Heart right ventricle (tissue), 16 donors: ENCODE measurements at regions not wholly inside any gene's neighbourhood (a gene's known extent, or its start where the extent isn't known, plus 50 kb on each side); places are given as distances from the start of the nearest gene placed in this dataset.

ENCODE experiments used
- ATAC-seq, 8 donors: fragments of 200-7000 bp; cut with Tn5 transposase; one replicate each; pipeline ENCODE4 v1.9.1; 2020; ENCODE audit warnings: mild to moderate bottlenecking in 8 of 8, moderate library complexity in 8 of 8, moderate number of reproducible peaks in 1 of 8
- DNase-seq, 2 donors: peaks; one replicate each; pipeline ENCODE4 v3.0.0-alpha.2; 2020
- H3K27ac ChIP-seq, 10 donors: fragments of 200-600 bp; sonication (generic) in 2 of 10; one replicate each; pipeline versions ENCODE4 v1.5.0 to v1.8.0; 2020 to 2022; ENCODE audit warnings: mild to moderate bottlenecking in 3 of 10
- H3K27me3 ChIP-seq, 7 donors: fragments of 200-600 bp; one replicate each; pipeline ENCODE4 v1.8.0; 2021 to 2022; ENCODE audit warnings: mild to moderate bottlenecking in 2 of 7
- H3K36me3 ChIP-seq, 9 donors: fragments of 200-600 bp; sonication (generic) in 1 of 9; one replicate each; pipeline versions ENCODE4 v1.5.0 to v1.8.0; 2020 to 2022; ENCODE audit warnings: mild to moderate bottlenecking in 2 of 9
- H3K4me1 ChIP-seq, 9 donors: fragments of 200-600 bp; sonication (generic) in 1 of 9; one replicate each; pipeline versions ENCODE4 v1.5.0 to v1.8.0; 2020 to 2022; ENCODE audit warnings: mild to moderate bottlenecking in 4 of 9
- H3K4me3 ChIP-seq, 10 donors: fragments of 200-600 bp; sonication (generic) in 2 of 10; one replicate each; pipeline versions ENCODE4 v1.5.0 to v1.8.0; 2020 to 2022; ENCODE audit warnings: mild to moderate bottlenecking in 7 of 10, moderate library complexity in 2 of 10
- H3K9me3 ChIP-seq, 11 donors: fragments of 200-600 bp in 10 of 11; sonication (generic) in 2 of 11; one replicate each; pipeline versions ENCODE4 v1.5.0 to v1.8.0; 2013 to 2022; ENCODE audit warnings: mild to moderate bottlenecking in 2 of 11, control low read depth in 1 of 11, moderate library complexity in 1 of 11
- WGBS, 2 donors: extraction: QIAGEN DNeasy Blood & Tissue Kit; methylation state at CpG; one replicate each; pipeline ENCODE4 v1.1.7; 2013; ENCODE audit warnings: inconsistent platforms in 1 of 2; 5-methylcytosine and 5-hydroxymethylcytosine counted together
- intact Hi-C, 10 donors: fragments of 100-400 bp; cut with DNase I; formaldehyde crosslinking; loops; one replicate each; pipeline versions ENCODE4 v1.11.1 to v1.14.2; 2022
- TF ChIP-seq, protein P1 (sequence below), 9 donors: fragments of 200-600 bp; sonication (generic) in 2 of 9; IDR thresholded peaks; one replicate each; pipeline versions ENCODE4 v1.5.0 to v1.8.0; 2021 to 2022; ENCODE audit warnings: antibody characterized with exemption in 9 of 9, mild to moderate bottlenecking in 5 of 9, moderate library complexity in 1 of 9
- donor health status: Arrhythmogenic right ventricular cardiomyopathy.
- donor health status: ischemic (EF 13 %, LVEDD 7.1; RV severe dilation, severe dysfunction).
- donor health status: healthy with polysubstance abuse.
- donor health status: DM: no; HTN: yes; CAD: no.
- donor health status: DM: no; HTN: no; CAD: no.
- donor health status: ischemic (EF 25% LVEDD 6.9; RV normal size, moderate dysfunction).
- donor health status: ischemic (EF 25% LVEDD 5.7; RV mildly dilated, moderate dysfunction).
- donor health status: healthy.
- donor health status: DM: yes; HTN: yes; CAD: no.
- donor health status: Ischemic cardiomyopathy.
- donor health status: ischemic (EF 35%, LVEDD 5.7; RV mildly dilated, moderate dysfunction).
- donor health status: nonischemic (EF 11% LVEDD 7.7; RV severe dilation, severe dysfunction).
- donor health status: DM: yes; HTN: yes; CAD: no.
- donor health status: PGD.
- donor health status: ischemic (EF 29% LVEDD 5.4; RV normal size, mild dysfunction).
- donor health status: nonischemic (EF 23%, LVEDD 6.1; RV moderate dilation, normal function).

DNA sequence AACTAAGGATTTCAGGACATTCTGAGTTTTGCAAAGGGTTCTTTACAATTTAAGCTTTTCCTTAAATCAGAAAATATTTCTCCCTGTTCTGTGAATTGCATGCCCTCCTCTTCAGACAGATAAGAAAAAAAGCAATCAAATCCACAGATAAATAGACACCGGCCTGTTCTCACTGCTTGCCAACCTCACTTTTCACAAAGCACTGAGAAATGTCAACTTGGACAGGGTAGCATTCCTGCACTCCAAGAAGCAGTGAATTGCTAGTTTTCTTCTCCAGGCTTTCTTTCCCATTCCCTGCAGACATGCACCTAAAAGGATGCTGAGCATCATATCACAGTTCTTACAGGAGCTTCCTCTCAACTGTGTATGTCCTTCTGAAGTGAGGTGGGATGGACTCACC is 226.0 kb downstream of the CHRM3 start:
- H3K36me3 ChIP-seq: no peaks in the 10 kb centered on the region
- no peak for ATAC-seq
- H3K4me1 ChIP-seq: no peaks in the 10 kb centered on the region
- no peak overlapping the region for H3K27ac ChIP-seq
- H3K9me3 ChIP-seq: no peaks in the 10 kb centered on the region
- TF ChIP-seq, protein P1, sequence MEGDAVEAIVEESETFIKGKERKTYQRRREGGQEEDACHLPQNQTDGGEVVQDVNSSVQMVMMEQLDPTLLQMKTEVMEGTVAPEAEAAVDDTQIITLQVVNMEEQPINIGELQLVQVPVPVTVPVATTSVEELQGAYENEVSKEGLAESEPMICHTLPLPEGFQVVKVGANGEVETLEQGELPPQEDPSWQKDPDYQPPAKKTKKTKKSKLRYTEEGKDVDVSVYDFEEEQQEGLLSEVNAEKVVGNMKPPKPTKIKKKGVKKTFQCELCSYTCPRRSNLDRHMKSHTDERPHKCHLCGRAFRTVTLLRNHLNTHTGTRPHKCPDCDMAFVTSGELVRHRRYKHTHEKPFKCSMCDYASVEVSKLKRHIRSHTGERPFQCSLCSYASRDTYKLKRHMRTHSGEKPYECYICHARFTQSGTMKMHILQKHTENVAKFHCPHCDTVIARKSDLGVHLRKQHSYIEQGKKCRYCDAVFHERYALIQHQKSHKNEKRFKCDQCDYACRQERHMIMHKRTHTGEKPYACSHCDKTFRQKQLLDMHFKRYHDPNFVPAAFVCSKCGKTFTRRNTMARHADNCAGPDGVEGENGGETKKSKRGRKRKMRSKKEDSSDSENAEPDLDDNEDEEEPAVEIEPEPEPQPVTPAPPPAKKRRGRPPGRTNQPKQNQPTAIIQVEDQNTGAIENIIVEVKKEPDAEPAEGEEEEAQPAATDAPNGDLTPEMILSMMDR (IDR thresholded peaks at IDR 0.05): no peak
- intact Hi-C loops: no loop called here
- DNase-seq: no peak
- WGBS, 2 donors: 62 to 67% methylated on average over 1 of the region's 1 CpG
- no peaks in the 10 kb centered on the region for H3K27me3 ChIP-seq
- H3K4me3 ChIP-seq: no peak overlapping the region

DNA sequence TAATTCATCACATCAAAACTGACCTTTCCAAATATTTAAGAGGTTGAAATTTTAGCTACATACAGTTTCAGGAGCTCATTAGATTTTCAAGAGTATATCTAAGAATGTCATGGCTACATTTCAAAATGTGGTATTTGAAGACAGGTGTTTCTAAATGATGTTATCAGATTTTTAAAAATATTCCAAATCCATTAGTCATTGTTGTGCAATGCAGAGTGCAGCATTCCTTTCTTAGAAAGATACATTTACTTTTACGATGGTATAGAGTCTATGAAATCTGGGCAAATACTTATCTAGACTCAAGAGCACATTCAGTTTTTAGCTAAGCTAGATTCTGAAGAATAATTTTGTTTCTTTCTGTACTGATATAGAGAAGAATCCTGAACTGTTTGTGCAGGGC is 230.3 kb downstream of the CHRM3 start:
- H3K27me3 ChIP-seq: no peaks in the 10 kb centered on the region
- DNase-seq (no peak), ATAC-seq (no peak)
- no peak overlapping the region for H3K27ac ChIP-seq
- H3K9me3 ChIP-seq: peaks cover 0 to 7% (median 0%) of the 10 kb centered on the region in 11 donors
- intact Hi-C loops: no loop called here
- no peak overlapping the region for H3K4me3 ChIP-seq
- 42 to 53% methylated on average over 1 of the region's 1 CpG for WGBS, 2 donors
- TF ChIP-seq, protein P1 (IDR thresholded peaks at IDR 0.05): no peak
- no peaks in the 10 kb centered on the region for H3K36me3 ChIP-seq
- H3K4me1 ChIP-seq: no peaks in the 10 kb centered on the region

DNA sequence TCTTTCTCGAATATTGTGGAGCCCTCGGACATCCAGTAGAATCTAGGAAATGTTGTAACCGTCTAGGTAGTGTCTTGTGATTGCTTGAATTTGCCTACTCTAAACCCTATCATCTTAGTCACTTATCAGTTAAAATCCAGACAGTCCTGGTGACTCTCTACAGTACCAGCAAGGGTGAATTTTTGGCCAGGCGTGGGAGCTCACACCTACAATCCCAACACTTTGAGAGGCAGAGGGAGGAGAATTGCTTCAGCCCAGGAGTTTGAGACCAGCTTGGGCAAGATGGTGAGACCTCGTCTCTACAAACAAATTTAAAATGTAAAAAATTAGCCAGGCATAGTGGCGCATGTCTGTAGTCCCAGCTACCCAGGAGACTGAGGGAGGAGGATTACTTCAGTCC is 230.9 kb downstream of the CHRM3 start:
- Histone ChIP-seq H3K27ac (no peak overlapping the region), H3K27me3 (no peaks in the 10 kb centered on the region), H3K4me3 (no peak overlapping the region), H3K4me1 (no peaks in the 10 kb centered on the region), H3K36me3 (no peaks in the 10 kb centered on the region), H3K9me3 (peaks cover 0 to 13% (median 3%) of the 10 kb centered on the region in 11 donors)
- TF ChIP-seq, protein P1 (IDR thresholded peaks at IDR 0.05): no peak
- ATAC-seq: no peak
- DNase-seq: no peak
- intact Hi-C loops: no loop called here
- WGBS, 2 donors: 86 to 91% methylated on average over 6 of the region's 6 CpGs

DNA sequence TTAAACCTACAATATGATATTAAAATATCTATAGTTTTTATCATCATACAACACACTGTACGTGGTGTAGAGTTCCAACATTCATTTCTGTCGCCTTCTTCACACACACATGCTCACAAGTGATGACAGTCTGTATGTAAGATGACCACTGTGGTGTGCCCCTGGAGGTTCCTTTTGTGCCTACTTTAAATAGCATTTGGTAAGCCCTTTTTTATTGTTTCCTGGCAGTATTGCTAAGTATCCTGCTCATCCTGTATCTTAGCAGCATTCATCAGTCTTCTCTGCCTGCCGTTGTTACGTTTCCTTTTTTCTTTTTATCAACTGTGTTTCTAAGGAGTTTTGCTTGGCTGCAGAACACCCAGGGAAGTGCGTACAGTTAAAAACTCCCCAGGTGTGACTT is 231.4 kb downstream of the CHRM3 start:
- H3K9me3 ChIP-seq: peaks cover 0 to 17% (median 6%) of the 10 kb centered on the region in 11 donors
- H3K4me1 ChIP-seq: no peaks in the 10 kb centered on the region
- no peaks in the 10 kb centered on the region for H3K36me3 ChIP-seq
- no peak for DNase-seq
- WGBS, 2 donors: 67 to 70% methylated on average over 5 of the region's 5 CpGs
- TF ChIP-seq, protein P1 (IDR thresholded peaks at IDR 0.05): no peak
- H3K4me3 ChIP-seq: no peak overlapping the region
- intact Hi-C loops: no loop called here
- ATAC-seq: no peak
- H3K27ac ChIP-seq: no peak overlapping the region
- no peaks in the 10 kb centered on the region for H3K27me3 ChIP-seq

DNA sequence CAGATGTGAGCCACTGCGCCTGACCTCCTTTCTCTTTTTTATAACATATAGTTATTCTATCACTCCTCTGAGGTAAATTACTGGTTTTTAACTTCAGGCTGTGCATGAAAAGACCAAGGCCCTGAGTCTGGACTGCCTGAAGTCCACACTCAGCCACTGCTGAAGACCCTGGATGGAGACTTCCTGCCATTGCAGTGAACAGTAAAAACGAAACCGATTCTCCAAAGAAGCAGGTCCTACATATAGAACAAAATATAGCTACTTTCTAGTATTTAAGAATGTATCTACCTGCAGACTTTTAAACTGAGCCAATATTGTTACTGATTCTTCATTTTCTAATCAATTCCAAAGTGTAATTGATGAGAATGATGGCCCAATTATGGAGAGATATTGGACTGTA is 232.8 kb downstream of the CHRM3 start:
- DNase-seq (no peak), ATAC-seq (no peak)
- Histone ChIP-seq H3K27ac (no peak overlapping the region), H3K9me3 (peaks cover 0 to 20% (median 6%) of the 10 kb centered on the region in 11 donors), H3K4me3 (no peak overlapping the region), H3K36me3 (no peaks in the 10 kb centered on the region), H3K27me3 (no peaks in the 10 kb centered on the region), H3K4me1 (no peaks in the 10 kb centered on the region)
- intact Hi-C loops: no loop called here
- TF ChIP-seq, protein P1 (IDR thresholded peaks at IDR 0.05): no peak
- WGBS, 2 donors: 94 to 98% methylated on average over 3 of the region's 3 CpGs
